ENCODE measurements at regions not wholly inside any gene's neighbourhood (a gene's known extent, or its start where the extent isn't known, plus 50 kb on each side); places are given as distances from the start of the nearest gene placed in this dataset.

GRCh38 chr10:28984431-28984830 is 304.4 kb upstream of the LYZL1 start (continued):
- TF ChIP-seq MNT (conservative IDR thresholded peaks at IDR 0.05) = no peak
- TF ChIP-seq ZNF395 (CRISPR knock-in tag; IDR thresholded peaks at IDR 0.05) = no peak
- TF ChIP-seq NELFE (IDR thresholded peaks at IDR 0.05; ENCODE audit: insufficient read depth, insufficient read length) = no peak
- TF ChIP-seq PTRF (tag; IDR thresholded peaks at IDR 0.05) = no peak
- no peak for TF ChIP-seq GTF3C2 (IDR thresholded peaks at IDR 0.05; ENCODE audit: borderline replicate concordance, extremely low read depth, insufficient read length)
- TF ChIP-seq EP300 (IDR thresholded peaks at IDR 0.05; ENCODE audit: low read length) = peak; percentile 36; the same call in 1 of the 2 replicates
- TF ChIP-seq SMAD4 (CRISPR knock-in tag; conservative IDR thresholded peaks at IDR 0.05) = peak; percentile 73
- no peak for TF ChIP-seq ZNF133 (CRISPR knock-in tag; IDR thresholded peaks at IDR 0.05)
- TF ChIP-seq SMARCE1 (IDR thresholded peaks at IDR 0.05) = 0 out of 2 replicates have a peak, but pooled peaks have one; percentile 62
- no peak for TF ChIP-seq RFX1 (IDR thresholded peaks at IDR 0.05)
- no peak for TF ChIP-seq ZNF174 (CRISPR knock-in tag; IDR thresholded peaks at IDR 0.05)
- 0 out of 2 replicates have a peak, but pooled peaks have one; percentile 5 for TF ChIP-seq MAFG (tag; conservative IDR thresholded peaks at IDR 0.05)
- no peak for TF ChIP-seq ZNF780A (CRISPR knock-in tag; IDR thresholded peaks at IDR 0.05)
- no peak for TF ChIP-seq DACH1 (IDR thresholded peaks at IDR 0.05; ENCODE audit: partially characterized antibody)
- no peak for TF ChIP-seq SMARCC2 (IDR thresholded peaks at IDR 0.05; ENCODE audit: low read depth)
- TF ChIP-seq ZNF449 (CRISPR knock-in tag; IDR thresholded peaks at IDR 0.05) = no peak
- TF ChIP-seq SREBF2 (CRISPR knock-in tag; IDR thresholded peaks at IDR 0.05) = no peak
- no peak for TF ChIP-seq ZNF12 (CRISPR knock-in tag; IDR thresholded peaks at IDR 0.05)
- TF ChIP-seq MXI1 (IDR thresholded peaks at IDR 0.05; ENCODE audit: low read depth, low read length) = no peak
- TF ChIP-seq CLOCK (CRISPR knock-in tag; IDR thresholded peaks at IDR 0.05; ENCODE audit: borderline replicate concordance) = no peak
